Stromal cell of bone marrow (primary cell): ENCODE measurements at regions not wholly inside any gene's neighbourhood (a gene's known extent, or its start where the extent isn't known, plus 50 kb on each side); places are given as distances from the start of the nearest gene placed in this dataset.
"Not testable (repeated sequence)": the region's sequence is repeated elsewhere in the genome, so short reads cannot be mapped to it uniquely, and the experiment has no call there.

Source experiments
- DNase-seq: peaks from one replicate; pipeline ENCODE4 v3.0.0-alpha.2; 2012; ENCODE audit warnings: low read depth

DNA sequence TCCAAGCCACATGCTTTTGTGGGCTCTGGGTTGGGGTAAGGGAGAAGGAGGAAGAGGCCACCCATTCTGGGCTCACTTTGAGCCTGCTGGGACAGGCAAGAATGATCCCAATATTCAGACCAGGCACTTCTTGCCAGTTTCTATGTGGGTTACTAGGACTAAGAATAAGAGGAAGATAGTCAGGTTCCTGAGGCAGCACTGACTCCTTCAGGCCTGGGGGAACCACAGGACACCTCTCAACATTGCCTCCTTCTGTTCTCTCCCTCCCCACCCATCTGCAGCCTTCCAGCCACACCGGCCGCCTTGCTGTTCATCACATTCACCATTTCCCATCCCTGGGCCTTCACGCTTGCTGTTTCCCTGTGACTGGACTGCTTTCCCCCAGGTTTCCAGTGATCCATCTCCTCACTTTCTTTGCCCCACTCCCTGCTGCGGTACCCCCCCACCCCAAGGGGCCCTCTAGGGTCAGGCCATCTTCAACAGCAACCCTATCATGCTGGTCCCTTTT, 69.2 kb upstream of the SIRPA start:
- no peak for DNase-seq

GRCh38 chr20:1825507-1825906, 69.7 kb upstream of the SIRPA start:
- DNase-seq, result no peak

- DNase-seq, result no peak
These were observed 70.4 kb upstream of the SIRPA start for GRCh38 chr20:1824834-1825233.

GRCh38 chr20:1824181-1824580, 71.0 kb upstream of the SIRPA start:
- no peak for DNase-seq

GRCh38 chr20:1823450-1823844, 71.8 kb upstream of the SIRPA start:
- DNase-seq, result no peak

- no peak for DNase-seq
These were observed 72.4 kb upstream of the SIRPA start for GRCh38 chr20:1822564-1823449.

DNA sequence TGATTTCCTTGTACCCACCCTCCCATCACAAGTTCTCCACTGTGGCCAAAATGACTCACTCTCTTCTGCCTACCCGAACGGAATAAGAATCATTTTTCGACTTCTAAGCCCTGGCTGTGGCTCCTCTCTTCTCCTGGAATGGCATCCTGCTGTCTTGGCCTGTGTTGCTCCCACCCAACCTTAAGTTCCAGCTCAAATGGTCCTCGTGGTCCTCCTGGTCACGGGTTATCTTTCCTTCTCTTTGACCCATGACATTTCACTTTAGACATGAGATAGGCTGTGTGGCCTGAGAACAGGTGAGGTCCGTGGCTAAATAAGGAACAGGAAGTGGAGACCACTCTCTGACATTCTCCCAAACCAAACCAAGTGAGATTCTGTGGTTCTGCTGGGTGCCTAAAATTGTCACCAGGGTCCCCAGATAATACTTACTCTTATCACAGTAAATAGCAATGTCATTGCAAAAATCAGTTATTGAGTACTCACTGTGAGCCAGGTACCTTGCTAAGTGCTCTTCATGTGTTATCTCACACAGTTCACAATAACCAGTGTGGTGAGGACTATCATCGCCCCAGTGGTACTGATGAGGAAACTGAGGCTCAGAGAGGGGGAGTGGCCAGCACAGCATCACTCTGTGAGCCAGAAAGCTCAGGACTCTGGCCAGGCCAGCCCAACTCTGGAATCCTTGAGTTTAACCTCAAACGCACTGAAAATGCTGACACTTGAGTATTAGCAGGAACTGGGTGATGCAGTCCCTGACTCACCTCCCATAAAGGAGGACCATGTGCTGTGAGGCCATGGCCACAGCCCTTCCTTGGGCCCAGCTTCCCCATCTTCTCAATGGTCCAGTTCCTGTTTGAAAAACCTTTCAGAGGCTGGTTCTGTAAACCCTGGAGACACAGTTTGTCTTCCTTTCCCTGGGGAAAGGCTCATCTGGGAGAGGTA, 74.8 kb upstream of the SIRPA start:
- DNase-seq, result peak; percentile 69

GRCh38 chr20:1819311-1820137, 75.7 kb upstream of the SIRPA start:
- DNase-seq, result no peak

GRCh38 chr20:1818895-1819294, 76.3 kb upstream of the SIRPA start:
- DNase-seq, result no peak

DNA sequence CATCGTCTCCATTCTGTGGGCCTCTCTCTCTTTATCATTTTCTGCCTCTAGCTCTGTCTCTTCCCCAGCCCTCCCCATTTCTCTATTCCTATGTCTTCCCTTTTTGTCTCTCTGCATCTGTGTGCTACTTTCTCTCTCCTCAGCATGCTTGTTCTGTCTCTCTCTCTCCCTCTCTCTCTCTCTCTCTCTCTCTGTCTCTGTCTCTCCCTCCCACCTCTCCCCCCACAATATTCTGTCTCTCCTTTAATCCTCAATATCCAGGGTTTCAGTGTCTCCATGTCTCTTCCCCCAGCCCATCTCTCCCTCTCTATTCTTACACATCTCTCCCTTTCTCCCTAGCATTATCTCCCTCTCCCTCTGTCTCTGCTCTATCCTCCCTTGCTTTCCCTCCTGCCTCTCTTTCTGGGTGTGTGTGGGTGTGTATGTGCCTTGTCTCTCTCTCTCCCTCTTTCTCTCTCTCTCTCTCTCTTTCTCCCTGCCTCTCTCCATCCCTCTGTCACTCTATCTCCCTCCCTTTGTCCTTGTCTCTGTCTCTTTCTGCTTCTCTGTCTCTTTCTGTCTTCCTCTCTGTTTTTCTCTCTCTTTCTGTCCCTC, 76.9 kb upstream of the SIRPA start:
- no peak for DNase-seq

DNA sequence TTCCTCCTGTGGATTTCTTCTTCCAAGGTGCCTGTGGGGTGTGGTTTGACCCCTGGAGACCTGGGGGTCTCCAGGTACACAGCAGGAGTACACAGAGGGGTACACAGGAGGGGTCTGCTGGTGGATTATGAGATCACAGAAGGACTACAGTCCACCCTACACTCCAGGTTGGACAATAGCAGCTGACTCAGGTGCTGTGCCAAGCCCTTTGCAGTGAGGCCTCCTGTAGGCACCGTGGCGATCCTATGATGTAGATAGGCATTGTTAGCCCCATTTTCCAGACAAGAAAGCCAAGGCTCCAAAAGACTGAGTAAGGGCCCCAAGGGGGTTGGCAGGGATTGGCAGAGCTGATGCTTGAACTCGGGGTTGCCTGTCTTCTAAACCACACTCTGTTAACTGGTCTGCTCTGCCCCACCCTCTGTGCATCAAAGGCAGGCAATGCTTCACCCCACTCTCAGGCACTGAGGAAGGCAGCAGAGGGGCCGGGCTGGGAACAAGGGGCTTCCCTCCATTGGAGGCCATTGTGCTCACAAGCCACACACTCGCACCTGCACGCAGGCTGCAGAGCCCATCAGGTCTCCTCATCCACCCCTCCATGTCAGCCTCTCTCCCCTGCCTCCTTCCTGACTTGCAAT, 77.5 kb upstream of the SIRPA start:
- no peak for DNase-seq

DNA sequence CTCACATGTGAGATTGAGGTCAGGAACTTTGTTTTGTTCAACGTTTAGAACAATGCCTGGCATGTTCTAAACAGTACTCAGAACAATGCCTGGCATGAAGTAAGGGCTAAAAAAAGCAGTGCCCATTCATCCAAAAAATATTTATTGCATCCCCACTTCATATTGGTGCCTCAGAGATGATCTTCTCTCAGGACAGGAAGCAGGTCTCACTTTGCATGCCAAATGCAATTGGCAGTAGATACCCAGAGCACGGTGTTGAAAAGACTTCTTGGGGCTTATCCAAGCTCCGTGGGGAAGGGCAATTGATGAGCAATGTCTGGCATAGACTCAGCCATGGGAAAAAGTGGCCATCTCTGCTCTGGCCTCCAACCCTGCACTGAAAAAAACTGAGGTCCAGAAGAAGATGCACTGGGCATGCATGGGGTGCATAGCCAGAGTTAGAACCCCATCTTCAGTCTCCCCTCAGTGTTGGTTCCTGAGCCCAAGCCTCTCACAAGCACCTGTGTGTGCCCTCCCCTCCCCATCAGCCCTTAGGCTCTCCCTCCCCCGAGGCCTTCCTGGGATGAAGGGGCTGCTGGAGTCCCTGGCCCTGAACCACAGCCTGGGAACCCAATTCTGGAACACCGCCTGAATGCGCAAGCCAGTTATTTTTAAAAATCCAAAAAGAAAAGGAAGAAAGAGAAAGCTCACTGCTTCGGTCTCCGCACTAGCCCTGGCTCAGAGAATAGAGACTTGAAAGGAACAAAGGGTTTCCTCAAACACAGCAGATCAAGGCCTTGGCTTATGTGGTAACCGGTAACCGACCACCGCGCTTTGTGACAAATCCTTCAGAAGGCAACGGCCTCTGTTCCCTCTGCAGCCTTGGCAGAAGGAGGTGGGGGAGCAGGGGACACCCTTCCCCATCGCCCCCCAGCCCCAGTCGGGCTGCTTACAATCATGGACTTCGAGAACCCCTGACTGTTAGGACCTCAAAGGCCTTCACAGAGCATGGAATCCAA, 78.5 kb upstream of the SIRPA start:
- peak; percentile 48 for DNase-seq

DNA sequence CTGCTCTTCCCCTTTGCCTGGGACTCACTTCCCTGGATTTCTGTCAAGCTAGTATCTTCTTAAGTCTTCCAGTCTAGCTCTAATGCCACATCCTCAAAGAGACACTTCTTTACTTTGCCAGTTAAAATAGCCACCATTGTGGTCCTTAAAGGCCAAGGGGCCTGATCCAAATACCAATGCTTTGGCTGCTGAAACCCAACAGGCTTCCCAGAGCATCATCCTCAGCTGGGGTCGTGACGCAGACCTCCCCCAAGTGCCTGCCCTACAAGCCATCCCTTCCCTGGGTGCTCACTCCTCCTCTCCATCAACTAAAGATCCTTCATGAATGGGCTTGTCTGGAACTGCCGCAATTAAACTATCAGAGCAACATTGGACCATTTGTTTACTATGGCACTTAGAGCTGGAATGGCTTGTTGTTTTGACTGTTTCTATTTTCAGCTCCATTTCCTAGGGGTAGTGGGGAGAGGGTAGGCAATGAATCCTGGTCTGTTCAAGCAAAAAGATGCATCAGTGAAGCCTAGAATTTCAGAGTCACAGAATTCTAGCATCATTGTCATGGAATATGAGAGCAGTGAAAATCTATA, 79.6 kb upstream of the SIRPA start:
- DNase-seq, result no peak

GRCh38 chr20:1814861-1815260, 80.3 kb upstream of the SIRPA start:
- DNase-seq, result not testable (repeated sequence)

GRCh38 chr20:1813674-1814635, 81.3 kb upstream of the SIRPA start:
- no peak for DNase-seq

- DNase-seq, result peak; percentile 87
These were observed 82.1 kb upstream of the SIRPA start for GRCh38 chr20:1813101-1813529.

DNA sequence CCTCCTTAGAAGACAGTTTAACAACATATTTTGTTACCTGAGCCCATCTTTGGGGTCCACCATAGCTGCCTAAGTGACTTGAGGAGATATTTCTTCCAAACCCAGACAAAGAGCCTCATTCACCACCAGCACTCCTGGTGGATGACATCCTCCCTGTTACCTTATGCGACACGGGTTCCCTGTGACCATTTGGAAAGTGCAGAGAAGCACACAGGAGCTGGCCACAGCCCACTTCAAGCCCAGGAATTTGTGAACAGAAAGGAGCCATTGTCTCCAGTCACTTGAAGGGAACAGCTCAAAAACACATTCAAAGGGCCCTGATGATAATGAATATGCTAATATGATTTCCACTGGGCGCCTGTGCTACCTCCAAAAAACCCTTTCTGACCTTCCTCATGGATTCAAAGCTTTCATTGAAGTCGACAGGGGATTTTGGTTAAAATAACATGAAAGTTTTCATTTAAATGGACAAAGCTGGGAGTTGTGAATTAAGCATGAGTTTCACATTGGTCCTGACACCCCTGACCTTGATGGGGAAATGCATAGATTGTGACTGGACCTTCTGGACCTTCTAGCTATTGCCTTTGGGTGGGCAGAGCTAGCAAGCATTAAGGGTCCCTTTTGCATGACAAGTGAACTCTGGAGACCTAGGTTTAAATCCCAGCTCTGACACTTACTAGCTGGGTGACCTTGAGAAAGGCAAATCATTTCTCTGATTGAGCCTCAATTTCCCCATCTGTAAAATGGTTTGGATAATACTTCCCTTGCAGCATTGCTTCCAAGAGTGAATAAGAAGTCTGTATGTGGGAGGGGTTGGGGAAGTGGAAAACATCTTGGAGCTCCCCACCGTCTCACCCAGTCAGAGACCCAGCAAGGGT, 83.3 kb upstream of the SIRPA start:
- no peak for DNase-seq
